SU-DHL-6 (cell line): ENCODE measurements at regions not wholly inside any gene's neighbourhood (a gene's known extent, or its start where the extent isn't known, plus 50 kb on each side); places are given as distances from the start of the nearest gene placed in this dataset.

Source experiments
- EZH2phosphoT487 ChIP-seq: fragments of 200-600 bp; sonication (generic), shearing (Covaris generic); conservative IDR thresholded peaks from 2 replicates; pipeline ENCODE4 v1.6.1; 2018; ENCODE audit warnings: mild to moderate bottlenecking, antibody characterized with exemption, low read length, moderate library complexity, mixed read lengths
- TF ChIP-seq, protein P1 (sequence below): fragments of 200-600 bp; sonication (generic); IDR thresholded peaks from one replicate; pipeline ENCODE4 v1.5.1; 2017; ENCODE audit warnings: antibody characterized with exemption, mild to moderate bottlenecking, low read length, moderate library complexity; ENCODE audit not compliant: insufficient read depth, poor library complexity, severe bottlenecking

DNA sequence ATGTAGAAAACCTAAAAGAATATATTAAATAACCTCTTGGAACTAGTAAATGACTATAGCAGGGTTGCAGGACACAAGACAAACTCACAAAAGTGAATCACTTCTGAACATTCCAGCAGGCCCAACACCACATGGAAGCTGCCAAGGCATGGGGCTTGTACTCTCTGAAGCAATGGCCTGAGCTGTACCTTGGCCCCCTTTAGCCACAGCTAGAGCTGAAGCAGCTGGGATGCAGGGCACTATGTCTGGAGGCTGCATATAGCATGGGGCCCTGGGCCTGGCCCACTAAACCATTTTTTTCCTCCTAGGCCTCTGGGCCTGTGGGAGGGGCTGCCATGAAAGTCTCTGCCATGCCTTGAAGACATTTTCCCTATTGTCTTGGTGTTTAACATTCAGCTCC lies 1067.3 kb downstream of the LRFN5 start:
- TF ChIP-seq, protein P1, sequence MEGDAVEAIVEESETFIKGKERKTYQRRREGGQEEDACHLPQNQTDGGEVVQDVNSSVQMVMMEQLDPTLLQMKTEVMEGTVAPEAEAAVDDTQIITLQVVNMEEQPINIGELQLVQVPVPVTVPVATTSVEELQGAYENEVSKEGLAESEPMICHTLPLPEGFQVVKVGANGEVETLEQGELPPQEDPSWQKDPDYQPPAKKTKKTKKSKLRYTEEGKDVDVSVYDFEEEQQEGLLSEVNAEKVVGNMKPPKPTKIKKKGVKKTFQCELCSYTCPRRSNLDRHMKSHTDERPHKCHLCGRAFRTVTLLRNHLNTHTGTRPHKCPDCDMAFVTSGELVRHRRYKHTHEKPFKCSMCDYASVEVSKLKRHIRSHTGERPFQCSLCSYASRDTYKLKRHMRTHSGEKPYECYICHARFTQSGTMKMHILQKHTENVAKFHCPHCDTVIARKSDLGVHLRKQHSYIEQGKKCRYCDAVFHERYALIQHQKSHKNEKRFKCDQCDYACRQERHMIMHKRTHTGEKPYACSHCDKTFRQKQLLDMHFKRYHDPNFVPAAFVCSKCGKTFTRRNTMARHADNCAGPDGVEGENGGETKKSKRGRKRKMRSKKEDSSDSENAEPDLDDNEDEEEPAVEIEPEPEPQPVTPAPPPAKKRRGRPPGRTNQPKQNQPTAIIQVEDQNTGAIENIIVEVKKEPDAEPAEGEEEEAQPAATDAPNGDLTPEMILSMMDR, result no peak
- no peak for TF ChIP-seq EZH2phosphoT487
